LNCaP clone FGC (cell line): ENCODE measurements at regions not wholly inside any gene's neighbourhood (a gene's known extent, or its start where the extent isn't known, plus 50 kb on each side); places are given as distances from the start of the nearest gene placed in this dataset.

Experiments
- DNase-seq: peaks from one replicate; pipeline ENCODE4 v3.0.0-alpha.2; 2011; ENCODE audit warnings: low read depth
- H3K4me3 ChIP-seq: 2 replicates; pipeline ENCODE4 v1.5.1; 2011; ENCODE audit warnings: mild to moderate bottlenecking, low read depth, low read length, control low read depth
- CTCF ChIP-seq: IDR thresholded peaks from 2 replicates; pipeline ENCODE4 v1.5.1; 2012; ENCODE audit warnings: mild to moderate bottlenecking; ENCODE audit not compliant: control insufficient read depth, insufficient read depth; ENCODE audit errors: extremely low read depth

- TF ChIP-seq CTCF = no peak
- H3K4me3 ChIP-seq = no peak overlapping the region
- DNase-seq = no peak
Measured at GRCh38 chr10:107708981-107709380, 544.5 kb upstream of the SORCS1 start.

- TF ChIP-seq CTCF = no peak
- H3K4me3 ChIP-seq = no peak overlapping the region
- no peak for DNase-seq
Measured at GRCh38 chr10:107706096-107706725, 541.7 kb upstream of the SORCS1 start.

GRCh38 chr10:107701943-107702342, 537.4 kb upstream of the SORCS1 start:
- TF ChIP-seq CTCF = no peak
- no peak overlapping the region for H3K4me3 ChIP-seq
- DNase-seq = no peak

- DNase-seq = no peak
- no peak overlapping the region for H3K4me3 ChIP-seq
- TF ChIP-seq CTCF = no peak
Measured at GRCh38 chr10:107692072-107692471, 527.6 kb upstream of the SORCS1 start.

GRCh38 chr10:107689323-107689722, 524.8 kb upstream of the SORCS1 start:
- no peak overlapping the region for H3K4me3 ChIP-seq
- no peak for DNase-seq
- TF ChIP-seq CTCF = no peak

- no peak overlapping the region for H3K4me3 ChIP-seq
- DNase-seq = no peak
- TF ChIP-seq CTCF = no peak
Measured at GRCh38 chr10:107687701-107688100, 523.2 kb upstream of the SORCS1 start.

GRCh38 chr10:107686095-107686494, 521.6 kb upstream of the SORCS1 start:
- TF ChIP-seq CTCF = no peak
- DNase-seq = no peak

More at GRCh38 chr10:107686095-107686494, 521.6 kb upstream of the SORCS1 start:
- H3K4me3 ChIP-seq = no peak overlapping the region
